IMR-90 (cell line): ENCODE measurements at regions not wholly inside any gene's neighbourhood (a gene's known extent, or its start where the extent isn't known, plus 50 kb on each side); places are given as distances from the start of the nearest gene placed in this dataset.

Experiments
- CHD1 ChIP-seq: IDR thresholded peaks from 2 replicates; pipeline ENCODE4 v1.6.1; 2012; ENCODE audit warnings: low read depth, low read length, improper control_type of control experiment
- MAFK ChIP-seq: IDR thresholded peaks from 2 replicates; pipeline ENCODE4 v1.6.1; 2012; ENCODE audit warnings: low read depth, low read length, improper control_type of control experiment
- POLR2A ChIP-seq: IDR thresholded peaks from 2 replicates; pipeline ENCODE4 v1.6.1; 2012; ENCODE audit warnings: mild to moderate bottlenecking, low read depth, low read length
- RAD21 ChIP-seq: IDR thresholded peaks from 2 replicates; pipeline ENCODE4 v1.6.1; 2012; ENCODE audit warnings: low read length, improper control_type of control experiment

DNA sequence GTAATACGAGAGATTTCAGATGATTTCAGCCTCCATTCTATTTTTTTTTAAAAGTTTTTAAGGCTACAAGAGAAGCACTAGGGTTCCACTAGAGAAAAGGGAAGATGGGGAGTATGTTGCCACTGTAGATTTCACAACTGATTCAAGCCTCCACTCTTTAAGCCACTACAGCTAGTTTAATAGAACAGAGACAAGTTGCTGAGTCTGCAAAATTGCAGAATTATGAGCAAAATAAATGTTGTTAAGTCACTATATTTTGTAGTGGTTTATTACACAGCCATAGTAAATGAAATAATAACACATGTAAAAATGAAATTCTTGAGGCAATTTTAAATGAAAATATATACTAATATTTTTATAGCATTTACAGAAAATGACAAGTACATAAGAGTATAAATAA, 96.0 kb upstream of the POT1 start:
- no peak for TF ChIP-seq CHD1
- no peak for TF ChIP-seq RAD21
- TF ChIP-seq POLR2A: no peak
- TF ChIP-seq MAFK: peak; percentile 98
